GM12892 (cell line): ENCODE measurements at regions not wholly inside any gene's neighbourhood (a gene's known extent, or its start where the extent isn't known, plus 50 kb on each side); places are given as distances from the start of the nearest gene placed in this dataset.
"Not testable (repeated sequence)": the region's sequence is repeated elsewhere in the genome, so short reads cannot be mapped to it uniquely, and the experiment has no call there.

Source experiments
- DNase-seq: peaks from one replicate; pipeline ENCODE4 v3.0.0; 2011; ENCODE audit not compliant: insufficient read length
- FAIRE-seq: peaks from 2 replicates; lab custom pipeline; 2011; peaks lifted over from hg19 to GRCh38; lab: Jason Lieb, UNC
- POLR2A ChIP-seq: IDR thresholded peaks from 2 replicates; pipeline ENCODE4 v1.6.1; 2011; ENCODE audit warnings: low read depth, low read length, control low read depth
- POLR2AphosphoS5 ChIP-seq: IDR thresholded peaks from 2 replicates; pipeline ENCODE4 v1.6.1; 2011; ENCODE audit warnings: low read depth, low read length, control low read depth
- TAF1 ChIP-seq: IDR thresholded peaks from 2 replicates; pipeline ENCODE4 v1.6.1; 2011; ENCODE audit warnings: low read depth, mild to moderate bottlenecking, control low read depth, low read length, borderline replicate concordance

DNA sequence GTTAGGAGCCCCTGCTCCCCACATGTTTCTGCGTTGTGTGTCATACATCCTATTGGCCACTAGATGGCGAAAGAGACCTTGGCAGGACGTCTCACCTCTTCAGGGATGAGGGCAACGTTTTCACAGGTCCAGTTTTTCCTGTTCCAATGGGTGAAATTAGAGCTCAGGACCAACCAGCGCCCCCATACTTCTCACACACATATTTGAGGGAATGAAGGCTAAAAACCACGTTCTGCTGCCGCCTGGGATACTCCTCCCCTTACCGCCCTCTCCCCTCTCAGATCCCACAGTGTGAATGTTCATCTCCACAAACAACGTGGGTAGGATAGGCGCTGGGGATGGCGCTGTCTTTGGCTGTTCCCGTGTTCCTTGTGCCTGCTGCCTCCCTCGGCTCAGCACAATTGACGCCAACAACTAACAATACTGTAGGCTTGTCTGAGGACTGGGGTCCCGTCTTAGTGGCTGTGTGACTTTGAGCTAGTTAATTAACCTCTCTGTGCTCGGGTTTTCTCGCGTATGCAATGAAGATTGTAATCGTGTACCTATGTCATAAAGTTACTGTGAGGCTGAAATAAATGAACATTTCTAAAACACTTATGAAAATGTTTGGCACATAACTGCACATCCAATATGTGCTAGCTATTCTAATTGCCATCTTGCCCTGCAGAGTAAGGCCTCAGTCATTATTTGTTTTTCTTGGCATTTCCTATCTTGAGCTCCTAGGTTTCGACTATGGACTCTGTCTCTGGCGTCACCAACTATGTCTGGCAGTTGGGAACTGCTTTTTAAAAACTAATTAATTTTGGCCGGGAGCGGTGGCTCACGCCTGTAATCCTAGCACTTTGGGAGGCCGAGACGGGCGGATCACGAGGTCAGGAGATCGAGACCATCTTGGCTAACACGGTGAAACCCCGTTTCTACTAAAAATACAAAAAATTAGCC, 181.3 kb upstream of the STK26 start:
- FAIRE-seq (peak; percentile 98), DNase-seq (peak; percentile 44)
- TF ChIP-seq TAF1 (no peak), POLR2AphosphoS5 (no peak), POLR2A (no peak)

DNA sequence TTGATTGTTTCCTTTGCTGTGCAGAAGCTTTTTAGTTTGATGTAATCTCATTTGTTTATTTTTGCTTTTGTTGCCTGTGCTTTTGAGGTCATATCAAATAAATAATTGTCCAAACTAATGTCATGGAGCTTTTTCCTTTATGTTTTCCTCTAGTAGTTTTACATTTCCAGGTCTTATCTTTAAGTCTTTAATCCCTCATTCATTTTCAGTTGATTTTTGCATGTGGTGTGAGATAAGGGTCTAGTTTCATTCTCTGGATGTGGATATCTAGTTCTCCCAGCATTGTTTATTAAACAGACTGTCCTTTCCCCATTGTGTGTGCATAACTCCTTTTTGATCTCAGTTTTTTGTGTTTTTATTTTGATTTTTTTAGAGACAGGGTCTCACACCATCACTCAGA, 179.1 kb upstream of the STK26 start:
- FAIRE-seq: no peak
- DNase-seq: no peak
- TF ChIP-seq POLR2A (no peak), TAF1 (no peak), POLR2AphosphoS5 (no peak)

DNA sequence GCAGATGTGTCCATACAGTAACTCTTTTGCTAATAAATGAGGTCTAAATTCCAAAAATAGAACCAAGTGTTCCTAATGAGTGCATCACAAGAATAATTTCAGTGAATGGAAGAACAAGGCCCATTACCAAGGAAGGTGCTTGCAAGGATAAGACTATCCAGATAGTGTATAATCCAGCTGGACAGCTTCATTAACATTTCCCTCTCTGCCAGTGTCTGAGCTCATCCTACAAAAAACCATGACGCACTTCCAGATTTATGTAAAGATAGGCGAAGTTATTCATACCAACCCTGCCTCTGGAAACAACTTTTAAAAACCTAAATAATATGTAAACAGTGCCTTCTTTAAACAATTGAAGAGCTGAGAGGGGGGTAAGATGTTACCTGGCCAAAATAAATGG, 177.9 kb upstream of the STK26 start:
- TF ChIP-seq POLR2A: no peak
- TF ChIP-seq POLR2AphosphoS5: no peak
- TF ChIP-seq TAF1: no peak
- FAIRE-seq (no peak), DNase-seq (no peak)

DNA sequence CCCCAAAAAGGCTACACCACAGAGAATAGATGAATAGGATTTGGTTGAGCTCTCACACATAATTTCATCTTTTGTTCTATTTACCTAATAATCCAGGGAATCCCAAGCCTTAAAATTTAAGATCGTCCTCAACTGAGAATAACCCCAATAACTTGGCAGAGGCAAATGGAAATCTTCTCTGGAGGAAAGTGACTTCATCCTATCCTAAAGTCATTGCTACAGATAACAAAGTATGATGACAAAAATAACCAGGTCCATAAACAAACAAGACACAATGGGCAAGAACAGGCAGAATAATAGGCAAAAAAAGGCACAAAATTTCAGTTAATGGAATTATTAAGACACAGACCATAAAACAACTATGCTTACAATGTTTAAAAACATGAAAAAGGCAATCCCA, 177.3 kb upstream of the STK26 start:
- DNase-seq (no peak), FAIRE-seq (no peak)
- no peak for TF ChIP-seq TAF1
- TF ChIP-seq POLR2AphosphoS5: no peak
- TF ChIP-seq POLR2A: no peak

DNA sequence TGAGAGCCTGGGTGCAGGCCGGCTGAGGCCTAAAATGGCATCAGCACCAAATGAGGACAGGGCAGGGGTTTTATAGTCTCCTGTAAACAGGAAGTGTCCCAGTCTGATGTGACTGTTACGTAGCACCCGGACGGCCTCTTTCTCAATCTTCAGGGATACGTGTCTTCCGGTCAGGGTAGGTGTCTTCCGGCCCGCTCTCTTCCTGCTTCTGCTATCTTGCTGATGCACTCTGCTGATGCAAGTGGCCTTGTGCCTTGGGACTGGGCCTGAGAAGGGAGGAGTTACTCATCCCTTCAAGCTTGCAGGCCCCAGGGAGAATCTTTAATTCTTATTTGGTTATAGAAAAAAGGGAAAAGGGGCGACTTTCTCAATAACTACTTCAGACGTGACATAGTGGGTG, 172.1 kb upstream of the STK26 start:
- not testable (repeated sequence) for FAIRE-seq, DNase-seq

DNA sequence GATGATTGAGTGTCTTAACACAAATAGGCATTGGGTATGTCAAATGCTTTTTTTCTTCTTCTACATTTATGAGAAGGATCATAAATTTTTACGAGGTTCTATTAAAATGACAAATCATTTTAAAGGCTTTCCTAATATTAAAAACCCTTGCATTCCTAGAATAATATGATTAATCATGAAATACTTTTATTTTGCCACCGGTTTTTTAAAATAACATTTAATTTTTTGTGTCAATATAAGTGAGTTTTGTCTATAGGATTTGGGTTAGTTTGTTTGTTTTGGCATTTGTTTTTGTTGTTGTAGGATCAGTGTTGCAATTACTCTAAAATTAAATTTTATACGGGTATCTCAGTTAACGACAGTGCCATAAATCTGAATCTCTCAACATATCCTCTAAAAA, 169.7 kb upstream of the STK26 start:
- DNase-seq: no peak
- no peak for FAIRE-seq
- TF ChIP-seq POLR2AphosphoS5 (no peak), POLR2A (no peak), TAF1 (no peak)

DNA sequence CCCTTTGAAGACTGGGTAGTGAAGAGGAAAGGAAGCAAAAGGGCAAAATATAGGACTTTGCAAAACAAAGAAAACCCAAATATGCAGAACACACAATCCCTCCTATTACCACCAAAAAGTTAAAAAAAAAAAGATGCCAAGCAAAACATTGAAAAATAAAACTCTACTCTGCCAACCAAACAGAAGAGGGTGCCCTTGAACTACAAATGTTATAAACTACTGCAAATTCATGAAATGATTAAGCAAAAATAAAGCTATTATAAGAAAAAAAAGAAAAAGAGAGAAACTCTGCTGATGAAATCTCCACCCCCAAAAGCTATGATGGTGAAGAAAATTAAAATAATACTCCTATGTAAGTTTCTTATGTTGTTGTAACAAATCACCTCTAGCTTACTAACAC, 168.5 kb upstream of the STK26 start:
- FAIRE-seq (no peak), DNase-seq (no peak)
- no peak for TF ChIP-seq TAF1
- no peak for TF ChIP-seq POLR2AphosphoS5
- TF ChIP-seq POLR2A: no peak

DNA sequence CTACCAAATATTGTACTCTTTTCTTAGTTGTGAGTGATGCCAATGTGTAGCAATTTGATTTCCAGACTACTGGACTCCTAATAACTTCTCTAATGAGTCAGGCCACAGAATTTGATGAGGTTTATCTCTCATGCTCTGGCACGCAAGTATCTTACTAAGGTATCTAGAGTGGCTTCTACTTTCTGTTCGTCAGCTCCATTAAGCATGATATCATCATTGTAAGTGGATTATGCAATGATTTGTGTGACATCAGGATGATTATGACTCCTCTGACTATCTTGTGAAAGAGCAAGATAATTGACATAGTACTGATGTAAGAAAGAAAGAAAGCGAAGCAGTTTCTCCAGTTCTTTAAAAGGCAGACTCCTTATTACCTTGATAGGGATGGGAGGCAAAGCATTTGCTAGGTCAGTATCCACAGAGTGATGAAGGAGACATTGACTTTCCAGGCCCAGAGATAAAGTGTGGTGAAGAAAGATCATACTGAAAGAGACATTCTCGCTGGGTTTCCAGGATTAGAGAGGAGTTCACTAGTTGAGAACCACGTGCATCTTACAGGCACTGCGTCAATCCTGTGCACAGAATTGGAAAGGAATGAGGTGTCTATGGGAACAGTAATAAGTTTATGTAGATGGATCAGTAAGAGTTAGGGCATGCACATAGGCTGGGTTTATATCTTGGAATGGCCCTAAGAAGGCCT, 161.9 kb upstream of the STK26 start:
- DNase-seq (no peak), FAIRE-seq (no peak)
- TF ChIP-seq POLR2AphosphoS5 (no peak), POLR2A (no peak), TAF1 (no peak)

DNA sequence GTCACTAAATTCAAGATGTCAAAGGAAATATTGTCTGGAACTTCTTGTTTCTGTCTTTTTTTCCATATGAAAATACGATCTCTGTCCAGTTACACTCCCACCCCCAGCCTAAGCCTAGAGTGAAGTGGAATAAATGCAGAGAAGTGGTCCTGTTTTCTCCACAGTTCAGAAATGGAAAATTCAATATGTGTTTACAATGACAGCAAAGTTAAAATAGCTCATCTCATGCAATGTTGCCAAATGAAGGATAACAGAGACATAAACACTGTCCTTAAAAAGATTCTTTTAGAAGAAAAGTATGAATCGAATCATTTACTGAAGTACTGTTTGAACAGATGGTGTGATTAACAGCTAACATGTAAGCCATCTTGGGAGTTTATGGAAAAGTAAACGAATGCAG, 160.8 kb upstream of the STK26 start:
- no peak for FAIRE-seq
- no peak for DNase-seq
- TF ChIP-seq POLR2AphosphoS5 (no peak), POLR2A (no peak), TAF1 (no peak)

DNA sequence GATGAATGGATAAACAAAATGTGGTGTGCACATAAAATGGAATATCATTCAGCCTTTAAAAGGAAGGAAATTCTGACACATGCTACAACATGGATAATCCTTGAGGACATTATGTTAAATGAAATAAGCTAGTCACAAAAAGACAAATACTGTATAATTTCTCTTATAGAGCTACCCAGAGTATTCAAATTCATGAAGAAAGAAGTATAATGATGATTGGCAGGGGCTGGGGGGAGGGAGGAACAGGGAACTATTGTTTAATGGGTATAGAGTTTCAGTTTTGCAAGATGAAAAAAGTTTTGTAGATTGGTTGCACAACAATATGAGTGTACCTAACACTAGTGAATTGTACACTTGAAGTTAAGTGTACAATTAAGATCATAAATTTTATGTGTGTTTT, 153.9 kb upstream of the STK26 start:
- FAIRE-seq: no peak
- DNase-seq: no peak
- TF ChIP-seq TAF1: no peak
- no peak for TF ChIP-seq POLR2A
- TF ChIP-seq POLR2AphosphoS5: no peak

DNA sequence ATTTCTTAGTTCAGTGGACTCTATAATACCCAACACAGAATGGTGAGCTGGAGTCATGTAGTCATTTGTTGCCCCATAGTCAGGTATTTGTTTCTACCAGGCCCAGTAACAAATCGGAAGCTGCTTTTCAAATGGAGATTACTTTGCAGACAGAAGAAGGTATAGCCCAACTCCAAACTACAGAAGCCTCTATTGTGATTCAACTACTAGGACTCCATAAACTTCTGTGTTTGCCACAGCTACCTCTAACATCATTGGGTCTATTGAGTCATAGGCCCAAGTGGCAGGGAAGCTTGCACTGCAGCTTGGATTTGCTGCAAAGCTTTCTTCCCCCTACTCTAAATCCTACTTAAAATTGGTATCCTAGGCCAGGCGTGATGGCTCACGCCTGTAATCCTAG, 148.8 kb upstream of the STK26 start:
- DNase-seq (no peak), FAIRE-seq (no peak)
- TF ChIP-seq TAF1: no peak
- TF ChIP-seq POLR2A: no peak
- no peak for TF ChIP-seq POLR2AphosphoS5

DNA sequence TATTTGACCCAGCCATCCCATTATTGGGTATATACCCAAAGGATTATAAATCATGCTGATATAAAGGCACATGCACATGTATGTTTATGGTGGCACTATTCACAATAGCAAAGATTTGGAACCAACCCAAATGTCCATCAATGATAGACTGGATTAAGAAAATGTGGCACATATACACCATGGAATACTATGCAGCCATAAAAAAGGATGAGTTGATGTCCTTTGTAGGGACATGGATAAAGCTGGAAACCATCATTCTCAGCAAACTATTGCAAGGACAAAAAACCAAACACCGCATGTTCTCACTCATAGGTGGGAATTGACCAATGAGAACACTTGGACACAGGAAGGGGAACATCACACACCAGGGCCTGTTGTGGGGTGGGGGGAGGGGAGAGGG, 147.3 kb upstream of the STK26 start:
- not testable (repeated sequence) for DNase-seq, FAIRE-seq

DNA sequence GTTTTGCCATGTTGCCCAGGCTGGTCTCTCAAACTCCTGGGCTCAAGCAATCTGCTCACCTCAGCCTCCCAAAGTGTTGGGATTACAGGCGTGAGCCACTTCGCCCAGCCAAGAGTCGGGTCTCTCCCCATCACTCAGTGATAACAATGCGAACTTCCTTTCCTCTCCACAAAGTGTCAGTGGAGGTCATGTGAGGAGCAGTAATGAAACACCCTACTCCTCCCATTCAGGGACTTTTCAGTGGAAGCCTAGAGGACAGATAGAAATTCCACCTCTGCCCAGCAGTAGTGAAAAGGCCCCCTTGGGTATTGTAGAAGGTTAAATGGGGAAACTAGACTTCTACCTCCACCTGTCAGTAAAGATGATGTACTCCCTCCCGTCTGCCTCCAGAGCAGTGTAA, 141.9 kb upstream of the STK26 start:
- TF ChIP-seq POLR2A (no peak), POLR2AphosphoS5 (no peak), TAF1 (no peak)
- FAIRE-seq (no peak), DNase-seq (no peak)

DNA sequence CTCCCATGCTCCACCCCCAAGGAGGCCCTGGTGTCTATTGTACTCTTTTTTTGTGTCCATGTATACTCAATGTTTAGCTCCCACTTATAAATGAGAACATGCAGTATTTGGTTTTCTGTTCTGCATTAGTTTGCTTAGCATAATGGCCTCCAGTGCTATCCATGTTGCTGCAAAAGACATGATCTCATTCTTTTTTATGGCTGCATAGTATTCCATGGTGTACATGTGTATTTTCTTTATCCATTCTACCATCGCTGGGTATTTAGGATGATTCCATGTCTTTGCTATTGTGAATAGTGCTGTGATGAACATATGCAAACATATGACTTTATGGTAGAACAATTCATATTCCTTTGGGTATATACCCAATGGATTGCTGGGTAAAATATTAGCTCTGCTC, 138.1 kb upstream of the STK26 start:
- DNase-seq, FAIRE-seq: not testable (repeated sequence)

DNA sequence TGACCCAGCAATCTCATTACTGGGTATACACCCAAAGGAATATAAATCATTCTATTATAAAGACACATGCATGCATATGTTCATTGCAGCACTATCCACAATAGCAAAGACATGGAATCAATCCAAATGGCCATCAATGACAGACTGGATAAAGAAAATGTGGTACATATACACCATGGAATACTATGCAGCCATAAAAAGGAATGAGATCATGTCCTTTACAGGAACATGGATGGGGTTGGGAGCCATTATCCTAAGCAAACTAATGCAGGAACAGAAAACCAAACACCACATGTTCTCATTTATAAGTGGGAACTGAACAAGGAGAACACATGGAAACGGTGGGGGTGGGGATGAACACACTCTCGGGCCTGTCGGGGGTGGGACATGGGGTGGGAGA, 129.2 kb upstream of the STK26 start:
- not testable (repeated sequence) for FAIRE-seq, DNase-seq
